Body of pancreas (tissue), 4 donors: ENCODE measurements at regions not wholly inside any gene's neighbourhood (a gene's known extent, or its start where the extent isn't known, plus 50 kb on each side); places are given as distances from the start of the nearest gene placed in this dataset.

Experiments used
- CTCF ChIP-seq, 7 experiments: fragments of 450-650 bp in 4 of 7; fragments of 200-600 bp in 3 of 7; sonication (generic) in 3 of 7; IDR thresholded peaks; one replicate each; pipeline ENCODE4 v1.5.1; 2016 to 2019; ENCODE audit warnings: antibody characterized with exemption in 7 of 7
- POLR2A ChIP-seq, 3 donors: fragments of 450-650 bp; IDR thresholded peaks; one replicate each; pipeline ENCODE4 v1.6.1; 2016; ENCODE audit warnings: antibody characterized with exemption in 3 of 3, mild to moderate bottlenecking in 2 of 3

- TF ChIP-seq CTCF (IDR thresholded peaks at IDR 0.05) (no peak), POLR2A (IDR thresholded peaks at IDR 0.05) (no peak)
These were observed 948.6 kb downstream of the GATA3 start for GRCh38 chr10:9003122-9003521.
